GM12892 (cell line): ENCODE measurements at regions not wholly inside any gene's neighbourhood (a gene's known extent, or its start where the extent isn't known, plus 50 kb on each side); places are given as distances from the start of the nearest gene placed in this dataset.

Experiments used
- POLR2A ChIP-seq: IDR thresholded peaks from 2 replicates; pipeline ENCODE4 v1.6.1; 2011; ENCODE audit warnings: low read depth, low read length, control low read depth
- POLR2AphosphoS5 ChIP-seq: IDR thresholded peaks from 2 replicates; pipeline ENCODE4 v1.6.1; 2011; ENCODE audit warnings: low read depth, low read length, control low read depth

- TF ChIP-seq POLR2A (no peak), POLR2AphosphoS5 (no peak)
Observed at GRCh38 chr1:175865041-175865766, 121.8 kb upstream of the TNR start.
